ENCODE measurements at regions not wholly inside any gene's neighbourhood (a gene's known extent, or its start where the extent isn't known, plus 50 kb on each side); places are given as distances from the start of the nearest gene placed in this dataset.

GRCh38 chr12:124485371-124485770 lies 82.0 kb downstream of the NCOR2 start:
- TF ChIP-seq CTCF (IDR thresholded peaks at IDR 0.05) (no peak), POLR2A (IDR thresholded peaks at IDR 0.05) (no peak)
